ENCODE measurements at regions not wholly inside any gene's neighbourhood (a gene's known extent, or its start where the extent isn't known, plus 50 kb on each side); places are given as distances from the start of the nearest gene placed in this dataset.
"Not testable (repeated sequence)": the region's sequence is repeated elsewhere in the genome, so short reads cannot be mapped to it uniquely, and the experiment has no call there.

DNA sequence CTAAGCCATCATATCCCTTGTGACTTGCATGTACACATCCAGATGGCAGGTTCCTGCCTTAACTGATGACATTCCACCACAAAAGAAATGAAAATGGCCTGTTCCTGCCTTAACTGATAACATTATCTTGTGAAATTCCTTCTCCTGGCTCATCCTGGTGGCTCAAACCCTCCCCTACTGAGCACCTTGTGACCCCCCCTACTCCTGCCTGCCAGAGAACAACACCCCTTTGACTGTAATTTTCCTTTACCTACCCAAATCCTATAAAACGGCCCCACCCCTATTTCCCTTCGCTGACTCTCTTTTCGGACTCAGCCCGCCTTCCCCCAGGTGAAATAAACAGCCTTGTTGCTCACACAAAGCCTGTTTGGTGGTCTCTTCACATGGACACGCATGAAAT is 390.0 kb downstream of the TUSC1 start:
- H3K9me3 Mint-ChIP-seq = peaks cover 13% of the 10 kb centered on the region
- not testable (repeated sequence) for H3K27me3 Mint-ChIP-seq (ENCODE audit: low read depth); H3K4me1 Mint-ChIP-seq (ENCODE audit: low read depth); ATAC-seq; DNase-seq; H3K36me3 Mint-ChIP-seq (ENCODE audit: insufficient read depth); H3K4me3 Mint-ChIP-seq

DNA sequence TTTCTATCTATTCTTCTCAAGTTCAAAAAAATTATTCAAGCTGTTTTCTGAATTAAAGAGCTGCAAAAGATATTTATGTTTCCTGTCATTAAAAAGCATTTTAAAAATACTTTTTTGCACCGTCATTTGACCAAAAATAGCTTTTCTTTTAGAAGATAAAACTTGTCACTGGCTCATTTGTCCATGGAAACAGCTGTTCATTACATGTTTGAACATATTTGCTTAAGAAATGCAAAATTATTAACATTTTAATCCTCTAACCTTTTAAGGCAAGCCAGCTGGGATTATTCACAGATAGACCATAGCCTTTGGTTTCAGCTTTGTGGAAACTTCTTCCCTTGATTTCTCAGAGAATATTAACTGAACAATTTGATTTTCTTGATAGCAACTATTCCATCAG is 393.9 kb downstream of the TUSC1 start:
- ATAC-seq = no peak
- no peak overlapping the region for H3K4me3 Mint-ChIP-seq
- H3K27me3 Mint-ChIP-seq (ENCODE audit: low read depth) = no peaks in the 10 kb centered on the region
- peaks cover 13% of the 10 kb centered on the region for H3K9me3 Mint-ChIP-seq
- no peak for DNase-seq
- H3K4me1 Mint-ChIP-seq (ENCODE audit: low read depth) = no peaks in the 10 kb centered on the region
- no peaks in the 10 kb centered on the region for H3K36me3 Mint-ChIP-seq (ENCODE audit: insufficient read depth)

DNA sequence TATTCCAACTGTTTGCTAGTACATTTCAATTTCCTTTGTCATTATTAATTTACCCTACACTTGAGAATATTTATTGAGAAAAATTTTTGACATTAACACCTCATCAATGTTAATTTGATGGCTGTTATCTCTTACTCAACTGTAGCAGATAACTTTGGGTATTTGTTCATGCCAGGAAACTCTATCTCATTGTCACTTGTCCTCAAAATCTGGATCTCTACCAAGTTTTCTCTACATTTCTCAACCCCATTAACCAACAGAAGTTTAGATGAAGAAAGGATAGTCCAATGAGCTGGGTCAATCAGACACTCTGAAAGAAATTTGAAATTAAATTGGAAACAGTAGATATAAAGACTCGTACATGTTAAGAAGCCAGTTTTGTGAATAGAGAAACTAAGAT is 395.3 kb downstream of the TUSC1 start:
- peaks cover 7% of the 10 kb centered on the region for H3K9me3 Mint-ChIP-seq
- H3K4me3 Mint-ChIP-seq = no peak overlapping the region
- no peaks in the 10 kb centered on the region for H3K36me3 Mint-ChIP-seq (ENCODE audit: insufficient read depth)
- no peaks in the 10 kb centered on the region for H3K27me3 Mint-ChIP-seq (ENCODE audit: low read depth)
- no peaks in the 10 kb centered on the region for H3K4me1 Mint-ChIP-seq (ENCODE audit: low read depth)
- DNase-seq = no peak
- no peak for ATAC-seq

DNA sequence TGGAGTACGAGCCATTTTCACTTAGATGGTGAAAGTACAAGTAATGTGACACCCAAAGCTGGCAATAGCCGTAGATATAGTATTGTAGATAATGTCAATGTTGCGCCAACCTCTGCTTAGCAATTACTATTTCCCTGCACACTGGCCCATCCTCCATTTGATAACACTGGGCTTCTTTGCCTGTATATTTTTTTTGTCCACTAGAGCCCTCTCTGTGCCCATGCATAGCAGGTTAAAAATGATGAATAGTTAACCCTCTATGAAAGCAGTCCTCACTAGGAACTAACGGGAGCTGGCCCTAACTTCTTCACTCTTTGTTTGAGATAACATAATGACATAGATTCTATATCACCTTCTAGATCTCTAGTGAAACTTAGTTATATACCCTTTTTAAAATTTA is 416.8 kb downstream of the TUSC1 start:
- no peaks in the 10 kb centered on the region for H3K27me3 Mint-ChIP-seq (ENCODE audit: low read depth)
- ATAC-seq = no peak
- H3K4me1 Mint-ChIP-seq (ENCODE audit: low read depth) = no peaks in the 10 kb centered on the region
- no peaks in the 10 kb centered on the region for H3K36me3 Mint-ChIP-seq (ENCODE audit: insufficient read depth)
- DNase-seq = no peak
- H3K9me3 Mint-ChIP-seq = peaks cover 29% of the 10 kb centered on the region
- H3K4me3 Mint-ChIP-seq = no peak overlapping the region

DNA sequence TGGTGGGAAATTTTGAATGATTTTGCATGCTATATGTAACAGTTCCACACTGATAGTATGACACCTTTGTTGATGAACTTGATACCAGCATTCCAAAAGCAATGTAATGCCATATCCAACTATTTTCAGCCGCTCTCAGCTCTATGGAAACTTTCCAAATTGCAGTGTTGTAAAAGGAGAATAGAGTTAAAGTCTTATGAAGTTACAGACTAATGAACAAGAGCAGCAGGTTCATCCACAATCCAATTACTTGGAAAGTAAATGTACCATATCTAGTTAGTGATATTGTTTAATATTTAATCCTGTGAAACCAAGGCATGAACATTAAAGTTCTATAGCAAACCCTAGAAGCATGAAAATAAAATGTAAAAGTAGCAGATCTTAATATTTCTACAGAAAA is 418.2 kb downstream of the TUSC1 start:
- DNase-seq = no peak
- no peaks in the 10 kb centered on the region for H3K27me3 Mint-ChIP-seq (ENCODE audit: low read depth)
- H3K4me3 Mint-ChIP-seq = no peak overlapping the region
- no peaks in the 10 kb centered on the region for H3K4me1 Mint-ChIP-seq (ENCODE audit: low read depth)
- no peak for ATAC-seq
- no peaks in the 10 kb centered on the region for H3K36me3 Mint-ChIP-seq (ENCODE audit: insufficient read depth)
- peaks cover 31% of the 10 kb centered on the region for H3K9me3 Mint-ChIP-seq

DNA sequence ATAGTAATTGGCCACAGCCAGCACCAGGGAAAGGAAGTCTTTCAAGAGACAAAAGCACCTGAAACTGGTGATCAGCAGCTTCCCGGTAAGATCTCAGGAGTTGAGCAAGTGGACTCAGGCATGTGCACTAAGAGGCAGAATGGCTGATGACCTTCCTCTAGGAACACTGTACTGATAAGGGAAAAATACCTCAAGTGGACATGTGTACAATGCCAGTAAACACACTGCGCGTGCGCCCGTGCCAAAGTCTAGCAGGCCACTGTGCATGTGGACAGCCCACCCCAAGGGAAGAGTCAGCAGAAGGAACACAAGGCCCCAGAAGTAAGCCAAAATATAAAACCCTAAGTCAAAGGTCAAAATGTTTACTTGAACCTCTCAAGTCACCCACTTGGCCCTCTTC is 423.0 kb downstream of the TUSC1 start:
- no peaks in the 10 kb centered on the region for H3K27me3 Mint-ChIP-seq (ENCODE audit: low read depth)
- DNase-seq (no peak), ATAC-seq (no peak)
- no peak overlapping the region for H3K4me3 Mint-ChIP-seq
- H3K4me1 Mint-ChIP-seq (ENCODE audit: low read depth) = no peaks in the 10 kb centered on the region
- H3K36me3 Mint-ChIP-seq (ENCODE audit: insufficient read depth) = no peaks in the 10 kb centered on the region
- peaks cover 9% of the 10 kb centered on the region for H3K9me3 Mint-ChIP-seq

DNA sequence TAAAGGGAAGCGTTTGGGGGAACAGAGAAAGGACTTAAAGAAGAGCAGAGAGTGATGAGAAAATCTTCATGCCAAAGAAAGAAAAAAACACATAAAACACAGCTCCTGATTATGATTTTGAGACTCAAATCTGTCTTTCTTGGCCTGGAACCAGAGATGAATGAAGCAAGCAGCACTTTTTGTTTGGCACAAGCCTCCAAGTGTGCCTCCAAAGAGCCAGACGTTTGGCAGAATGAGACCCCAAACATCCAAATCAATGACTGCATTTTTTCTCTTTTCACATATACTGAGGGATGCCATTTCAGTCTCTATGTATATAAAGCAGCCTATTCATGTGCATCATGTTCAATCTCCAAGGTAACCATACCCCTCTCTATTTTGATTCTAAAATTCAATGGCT is 424.2 kb downstream of the TUSC1 start:
- no peak for DNase-seq
- H3K4me1 Mint-ChIP-seq (ENCODE audit: low read depth) = no peaks in the 10 kb centered on the region
- H3K9me3 Mint-ChIP-seq = peaks cover 14% of the 10 kb centered on the region
- H3K36me3 Mint-ChIP-seq (ENCODE audit: insufficient read depth) = no peaks in the 10 kb centered on the region
- H3K27me3 Mint-ChIP-seq (ENCODE audit: low read depth) = no peaks in the 10 kb centered on the region
- no peak for ATAC-seq
- H3K4me3 Mint-ChIP-seq = no peak overlapping the region

DNA sequence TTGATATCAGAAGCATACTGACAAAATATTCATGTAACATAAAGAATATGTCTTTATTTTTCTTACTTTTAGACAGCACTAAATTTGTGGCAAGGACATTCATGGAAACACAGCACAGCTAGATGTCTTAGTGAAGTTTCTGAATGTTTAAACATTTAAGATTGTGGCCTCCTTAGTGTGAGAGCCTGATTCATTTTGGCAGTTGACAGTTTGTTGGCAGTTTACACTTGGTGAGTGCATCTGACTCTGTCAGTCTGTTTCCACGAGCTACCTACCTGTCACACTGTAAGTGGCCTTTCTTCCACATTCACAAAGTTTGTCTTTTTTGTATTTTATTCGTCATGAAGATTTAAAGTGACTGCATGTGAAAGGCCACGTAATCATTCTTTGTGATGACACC is 436.8 kb downstream of the TUSC1 start:
- DNase-seq = no peak
- H3K4me1 Mint-ChIP-seq (ENCODE audit: low read depth) = no peaks in the 10 kb centered on the region
- H3K4me3 Mint-ChIP-seq = no peak overlapping the region
- H3K36me3 Mint-ChIP-seq (ENCODE audit: insufficient read depth) = no peaks in the 10 kb centered on the region
- no peaks in the 10 kb centered on the region for H3K27me3 Mint-ChIP-seq (ENCODE audit: low read depth)
- H3K9me3 Mint-ChIP-seq = peaks cover 11% of the 10 kb centered on the region
- ATAC-seq = no peak

DNA sequence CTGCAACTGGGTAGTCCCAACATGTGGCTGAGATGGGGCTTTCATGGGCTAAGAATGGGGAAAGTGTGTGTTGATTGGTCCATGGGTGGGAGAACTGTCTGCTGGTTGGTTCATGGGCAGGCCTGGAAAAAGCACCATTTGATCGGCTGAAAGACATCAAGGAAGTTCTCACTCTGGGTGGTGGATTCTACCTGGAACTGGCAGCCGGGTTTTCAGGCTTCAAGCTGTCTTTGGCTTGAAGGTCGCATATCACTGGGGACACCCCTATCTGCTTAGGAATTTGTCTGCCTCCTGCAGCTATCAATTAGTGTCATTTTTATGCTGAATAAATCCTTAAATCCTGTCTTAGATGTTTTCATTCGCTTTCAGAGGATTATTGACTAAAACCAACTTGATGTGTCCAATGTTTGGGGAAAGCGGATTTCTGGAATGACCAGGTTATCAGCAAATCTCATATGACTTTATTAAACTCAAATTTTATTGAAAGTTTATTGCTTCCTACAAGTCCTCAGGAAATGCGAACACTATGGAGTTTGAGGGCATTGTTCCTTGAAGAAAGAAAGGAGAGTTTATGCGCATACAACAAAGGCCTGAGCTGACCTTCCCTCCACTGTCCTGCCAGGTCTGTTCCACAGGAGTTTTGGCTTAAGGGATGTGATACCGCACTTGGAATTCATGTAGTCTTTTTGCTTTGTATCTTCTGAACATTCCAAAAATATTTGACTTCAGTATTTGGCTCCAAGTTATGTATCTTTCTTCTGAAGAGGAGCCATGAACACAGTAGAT is 451.1 kb downstream of the TUSC1 start:
- H3K4me1 Mint-ChIP-seq (ENCODE audit: low read depth) = no peaks in the 10 kb centered on the region

DNA sequence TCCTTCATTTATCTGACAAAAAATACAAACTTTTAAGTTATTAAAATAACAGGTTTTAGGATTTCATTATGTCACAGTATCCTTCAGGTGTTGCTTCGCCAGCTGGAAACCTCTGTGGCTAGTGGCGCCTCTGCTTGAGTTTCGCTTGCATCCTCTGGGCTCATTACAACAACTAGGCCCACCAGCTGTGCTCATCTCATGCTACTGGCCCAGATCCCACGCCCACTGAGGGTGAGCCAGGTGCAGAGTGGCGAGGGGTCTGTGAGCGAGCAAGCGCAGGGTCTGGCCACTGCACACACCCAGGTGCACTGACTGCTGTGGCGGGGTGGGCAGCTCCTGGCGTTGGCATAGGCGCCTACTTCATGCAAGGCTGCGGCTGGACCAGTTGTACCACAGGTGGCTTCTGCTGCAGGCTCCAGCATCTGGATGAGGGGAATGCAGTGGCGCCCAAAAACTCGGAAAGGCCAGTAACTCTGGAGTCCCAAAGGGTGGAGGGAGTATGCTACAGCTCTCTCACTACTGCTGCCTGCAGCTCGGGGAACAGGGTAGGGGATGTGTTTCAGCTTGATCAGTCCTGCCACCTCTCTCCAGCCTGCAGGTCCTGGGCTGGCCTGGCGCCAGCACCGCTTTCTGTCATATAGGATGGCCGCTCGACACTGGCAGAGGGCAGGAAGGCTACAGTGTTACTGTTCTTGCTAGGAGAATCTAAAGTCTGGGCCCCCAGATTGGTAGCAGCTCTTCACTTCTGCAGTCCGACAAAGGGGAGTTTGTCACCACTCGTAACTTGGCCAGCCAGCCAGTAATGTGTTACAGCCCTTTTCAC is 452.1 kb downstream of the TUSC1 start:
- H3K9me3 Mint-ChIP-seq = peaks cover 23% of the 10 kb centered on the region
- H3K4me3 Mint-ChIP-seq = no peak overlapping the region
- ATAC-seq (no peak), DNase-seq (no peak)
- H3K36me3 Mint-ChIP-seq (ENCODE audit: insufficient read depth) = no peaks in the 10 kb centered on the region
- H3K27me3 Mint-ChIP-seq (ENCODE audit: low read depth) = no peaks in the 10 kb centered on the region
- H3K4me1 Mint-ChIP-seq (ENCODE audit: low read depth) = no peaks in the 10 kb centered on the region

More for the DNA sequence above, 451.1 kb downstream of the TUSC1 start:
- H3K36me3 Mint-ChIP-seq (ENCODE audit: insufficient read depth) = no peaks in the 10 kb centered on the region
- no peaks in the 10 kb centered on the region for H3K27me3 Mint-ChIP-seq (ENCODE audit: low read depth)
- DNase-seq = no peak
- ATAC-seq = no peak
- peaks cover 25% of the 10 kb centered on the region for H3K9me3 Mint-ChIP-seq
- H3K4me3 Mint-ChIP-seq = no peak overlapping the region

DNA sequence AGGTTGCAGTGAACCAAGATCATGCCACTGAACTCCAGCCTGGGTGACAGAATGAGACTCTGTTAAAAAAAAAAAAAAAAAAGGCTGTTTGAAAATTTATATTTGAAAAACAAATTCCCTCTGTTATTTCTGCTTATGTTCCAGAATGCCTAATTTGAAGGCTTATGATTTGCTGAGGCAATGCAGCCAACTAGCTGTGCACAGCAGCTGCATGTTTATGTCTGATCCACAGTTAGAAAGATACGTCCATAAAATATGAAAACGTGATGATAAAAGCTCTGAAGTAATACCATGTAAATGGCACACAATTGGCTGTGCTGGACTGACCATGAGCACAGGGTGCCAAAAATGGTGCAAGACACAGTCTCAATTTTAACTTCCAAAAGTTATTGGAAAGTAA is 453.2 kb downstream of the TUSC1 start:
- Mint-ChIP-seq H3K36me3 (ENCODE audit: insufficient read depth) (no peaks in the 10 kb centered on the region), H3K27me3 (ENCODE audit: low read depth) (no peaks in the 10 kb centered on the region), H3K9me3 (peaks cover 17% of the 10 kb centered on the region), H3K4me1 (ENCODE audit: low read depth) (no peaks in the 10 kb centered on the region), H3K4me3 (no peak overlapping the region)
- DNase-seq (no peak), ATAC-seq (no peak)

DNA sequence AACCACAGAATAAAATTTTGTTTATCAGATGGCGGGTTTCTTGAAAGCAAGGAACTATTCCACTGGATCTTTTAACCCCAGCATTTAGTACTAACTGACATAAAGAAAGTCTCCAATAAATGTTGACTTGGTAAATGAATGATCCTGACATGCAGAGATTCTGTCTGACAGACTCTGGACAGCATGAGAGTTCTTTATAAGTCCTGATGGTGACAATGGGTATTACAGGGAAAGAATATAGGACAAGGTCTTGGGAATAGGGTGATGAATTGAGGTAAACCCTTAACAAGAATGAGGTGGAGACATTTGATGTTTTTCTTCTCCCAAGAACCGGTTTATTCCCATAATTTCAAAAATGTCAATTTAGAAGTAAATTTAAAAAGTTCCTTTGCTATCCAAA is 453.9 kb downstream of the TUSC1 start:
- no peak for DNase-seq
- no peak for ATAC-seq
- Mint-ChIP-seq H3K9me3 (peaks cover 17% of the 10 kb centered on the region), H3K4me3 (no peak overlapping the region), H3K4me1 (ENCODE audit: low read depth) (no peaks in the 10 kb centered on the region), H3K36me3 (ENCODE audit: insufficient read depth) (no peaks in the 10 kb centered on the region), H3K27me3 (ENCODE audit: low read depth) (no peaks in the 10 kb centered on the region)

DNA sequence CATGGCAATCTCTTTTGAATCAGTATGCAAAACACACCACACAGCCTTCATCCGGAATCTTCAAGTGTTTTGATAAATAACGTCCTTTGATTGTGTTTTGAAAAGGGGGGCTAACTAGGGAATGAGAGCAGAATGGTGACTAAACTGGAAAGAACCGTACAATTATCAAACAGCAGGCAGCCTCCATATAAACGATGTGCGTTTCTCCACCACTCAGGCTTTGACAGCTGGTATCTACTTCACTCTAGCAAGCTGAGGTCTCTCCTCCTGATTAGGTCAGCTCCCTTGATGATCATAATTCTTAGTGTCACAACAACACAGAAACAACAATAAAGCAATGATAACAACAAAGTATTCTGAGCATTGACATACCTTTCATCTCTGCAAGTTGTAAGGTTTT is 465.9 kb downstream of the TUSC1 start:
- H3K36me3 Mint-ChIP-seq (ENCODE audit: insufficient read depth) = no peaks in the 10 kb centered on the region
- H3K4me1 Mint-ChIP-seq (ENCODE audit: low read depth) = no peaks in the 10 kb centered on the region
- ATAC-seq (no peak), DNase-seq (no peak)
- H3K27me3 Mint-ChIP-seq (ENCODE audit: low read depth) = no peaks in the 10 kb centered on the region
- H3K4me3 Mint-ChIP-seq = no peak overlapping the region
- H3K9me3 Mint-ChIP-seq = peaks cover 23% of the 10 kb centered on the region

DNA sequence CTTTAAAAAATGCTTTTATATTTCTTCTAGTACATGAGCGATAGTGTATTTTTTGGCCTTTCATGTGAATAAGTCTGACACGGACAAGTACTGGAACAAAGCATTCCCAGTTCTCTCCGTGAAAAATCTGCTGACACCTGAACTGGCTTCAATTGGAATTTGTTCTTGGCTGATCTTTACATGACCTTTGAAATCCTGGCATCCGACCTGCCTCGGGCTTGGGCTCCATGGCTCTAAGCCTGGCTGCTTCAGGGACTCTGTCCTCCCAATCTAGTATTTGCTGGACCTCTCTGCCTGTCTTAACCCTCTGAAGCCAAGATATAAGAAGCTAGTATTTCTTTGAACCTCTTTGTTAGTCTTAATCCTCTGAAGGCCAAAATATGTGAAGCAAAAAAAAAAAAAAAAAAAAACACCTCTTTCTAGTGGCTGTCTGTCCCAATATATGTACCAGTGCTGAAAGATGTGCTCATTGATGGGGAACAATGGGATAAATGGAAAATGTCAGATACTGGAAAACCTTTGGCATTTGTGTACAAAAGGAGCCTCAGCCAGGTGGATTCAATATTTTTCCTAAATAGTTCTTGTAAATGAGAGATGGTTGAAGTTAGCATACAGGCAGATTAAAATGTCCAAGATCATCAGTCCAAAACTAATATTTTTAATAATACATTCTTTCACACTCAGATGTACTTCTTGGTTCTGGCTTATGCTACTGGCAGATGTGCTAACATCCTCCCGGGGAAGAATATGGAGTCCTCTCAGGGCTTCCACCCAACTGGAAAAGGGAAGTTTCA is 470.6 kb downstream of the TUSC1 start:
- no peak overlapping the region for H3K4me3 Mint-ChIP-seq
- peaks cover 32% of the 10 kb centered on the region for H3K9me3 Mint-ChIP-seq
- H3K36me3 Mint-ChIP-seq (ENCODE audit: insufficient read depth) = no peaks in the 10 kb centered on the region
- no peaks in the 10 kb centered on the region for H3K27me3 Mint-ChIP-seq (ENCODE audit: low read depth)
- DNase-seq (no peak), ATAC-seq (no peak)
- H3K4me1 Mint-ChIP-seq (ENCODE audit: low read depth) = no peaks in the 10 kb centered on the region

Measured in activated T-cell treated with anti-CD3 and anti-CD28 coated beads, Interleukin-2, amount 50 U/mL, for 4 hours (primary cell).